CD4-positive, alpha-beta T cell treated with Interleukin-15 for 4 hours (primary cell): ENCODE measurements at regions not wholly inside any gene's neighbourhood (a gene's known extent, or its start where the extent isn't known, plus 50 kb on each side); places are given as distances from the start of the nearest gene placed in this dataset.
"Not testable (repeated sequence)": the region's sequence is repeated elsewhere in the genome, so short reads cannot be mapped to it uniquely, and the experiment has no call there.

Experiments used
- DNase-seq: peaks from one replicate; pipeline ENCODE4 v3.0.0-alpha.2; 2020; ENCODE audit warnings: low spot score

GRCh38 chr15:62324382-62324781, 159.3 kb upstream of the C2CD4B start:
- DNase-seq: no peak

GRCh38 chr15:62325597-62325996, 160.5 kb upstream of the C2CD4B start:
- DNase-seq: no peak

- DNase-seq: no peak
Measured at GRCh38 chr15:62326460-62327011, 161.5 kb upstream of the C2CD4B start.

DNA sequence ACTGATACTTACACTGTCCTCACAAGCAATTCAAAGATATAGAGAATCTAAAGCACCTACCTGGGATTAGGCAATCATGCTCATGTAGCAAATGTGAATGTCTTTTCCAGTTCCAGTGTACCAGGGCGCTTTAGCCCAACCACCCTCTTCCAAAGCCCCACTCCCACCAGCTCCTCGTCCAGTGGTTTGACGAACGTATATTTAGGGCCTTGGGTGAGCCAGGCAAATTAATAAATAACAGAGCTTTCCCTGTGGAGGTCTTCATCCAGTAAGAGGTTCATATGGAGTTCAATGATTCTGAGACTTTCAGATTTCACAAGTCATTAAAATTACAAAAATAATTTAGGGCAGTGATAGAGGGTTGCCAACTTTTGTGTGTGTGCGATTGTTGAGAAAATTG, 162.3 kb upstream of the C2CD4B start:
- DNase-seq: no peak

- not testable (repeated sequence) for DNase-seq
Measured at GRCh38 chr15:62332472-62332871, 167.4 kb upstream of the C2CD4B start.

DNA sequence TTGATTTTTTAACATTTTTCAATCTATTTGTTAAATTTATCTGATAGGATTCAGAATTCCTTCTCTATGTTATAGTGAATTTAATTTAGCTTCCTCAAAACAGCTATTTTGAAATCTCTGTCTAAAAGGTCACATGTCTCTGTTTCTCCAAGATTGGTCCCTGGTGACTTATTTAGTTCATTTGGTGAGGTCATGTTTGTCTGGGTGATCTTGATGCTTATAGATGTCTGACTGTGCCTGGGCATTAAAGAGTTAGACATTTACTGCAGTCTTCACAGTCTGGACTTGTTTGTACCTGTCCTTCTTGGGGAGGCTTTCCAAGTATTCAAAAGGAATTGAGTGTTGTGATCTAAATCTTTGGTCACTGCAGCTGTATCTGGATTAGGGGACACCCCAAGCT, 169.5 kb upstream of the C2CD4B start:
- no peak for DNase-seq

- DNase-seq: no peak
Measured at GRCh38 chr15:62337934-62338333, 172.8 kb upstream of the C2CD4B start.

DNA sequence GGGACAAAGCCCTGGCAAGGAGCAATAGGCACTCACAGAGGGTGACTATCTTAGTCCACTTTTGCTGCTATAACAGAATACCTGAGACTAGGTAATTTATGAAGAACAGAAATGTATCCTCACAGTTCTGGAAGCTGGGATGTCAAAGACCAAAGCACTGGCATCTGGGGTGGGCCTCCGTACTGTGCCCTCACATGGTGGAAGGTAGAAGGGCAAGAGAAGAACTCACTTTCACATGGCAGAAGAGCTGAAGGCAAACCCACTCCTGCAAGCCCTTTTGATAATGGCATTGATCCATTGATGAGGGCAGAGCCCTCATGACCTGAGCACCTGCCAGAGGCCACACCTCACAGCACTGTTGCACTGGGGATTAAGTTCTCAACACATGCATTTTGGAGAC, 173.4 kb upstream of the C2CD4B start:
- no peak for DNase-seq

- no peak for DNase-seq
Measured at GRCh38 chr15:62342959-62343358, 177.9 kb upstream of the C2CD4B start.

DNA sequence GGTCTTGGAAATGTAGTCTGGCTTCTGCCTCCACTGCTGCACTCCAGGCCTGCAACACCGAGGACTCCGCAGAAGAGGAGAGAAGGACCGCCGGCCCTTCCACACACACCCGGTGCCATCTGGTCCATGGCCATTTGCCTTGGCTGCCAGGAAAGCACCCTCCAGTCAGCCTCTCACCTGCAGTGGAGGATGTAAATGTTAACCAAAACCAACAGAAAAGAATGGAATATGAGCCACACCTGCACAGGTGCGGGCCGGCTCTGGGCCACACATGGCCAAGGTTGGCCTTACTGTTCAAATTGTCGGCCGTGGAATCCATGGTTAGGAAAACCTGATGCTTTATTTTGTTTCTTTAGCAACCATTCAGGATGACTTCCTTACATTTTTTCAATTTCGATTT, 178.3 kb upstream of the C2CD4B start:
- DNase-seq: no peak

DNA sequence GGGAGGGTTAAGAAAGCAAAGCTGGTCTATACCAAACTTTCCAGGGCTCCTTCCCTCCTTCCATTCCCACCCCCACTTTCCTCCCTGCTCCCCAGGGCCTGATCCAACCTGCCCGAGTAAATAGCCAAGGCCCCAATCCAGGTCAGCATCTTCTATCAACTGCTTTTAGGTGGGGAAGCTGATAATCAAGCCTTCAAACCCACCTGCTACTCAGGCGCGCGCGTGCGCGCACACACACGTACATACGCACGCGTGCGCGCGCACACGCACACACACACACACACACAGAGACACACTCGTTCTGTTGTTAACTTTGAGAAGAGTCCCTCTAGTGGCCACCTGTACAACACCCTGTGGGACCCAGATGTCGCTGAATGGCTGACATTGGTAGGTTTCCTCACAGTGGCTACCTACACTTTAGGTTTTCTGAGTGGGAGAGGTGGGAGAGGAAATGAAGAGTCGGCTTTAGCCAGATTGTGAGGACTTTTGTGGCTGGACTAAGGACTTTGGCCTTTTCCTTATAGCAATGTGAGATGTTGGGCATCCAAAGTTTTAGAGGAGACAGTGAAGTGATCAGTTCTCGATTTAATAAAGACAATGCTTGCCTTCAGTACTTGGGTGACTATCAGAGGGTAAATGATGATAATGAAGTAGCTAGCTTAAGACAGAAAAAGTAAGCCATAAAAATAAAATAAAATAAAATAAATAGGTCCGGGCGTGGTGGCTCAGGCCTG, 179.9 kb upstream of the C2CD4B start:
- peak; percentile 55 for DNase-seq

DNA sequence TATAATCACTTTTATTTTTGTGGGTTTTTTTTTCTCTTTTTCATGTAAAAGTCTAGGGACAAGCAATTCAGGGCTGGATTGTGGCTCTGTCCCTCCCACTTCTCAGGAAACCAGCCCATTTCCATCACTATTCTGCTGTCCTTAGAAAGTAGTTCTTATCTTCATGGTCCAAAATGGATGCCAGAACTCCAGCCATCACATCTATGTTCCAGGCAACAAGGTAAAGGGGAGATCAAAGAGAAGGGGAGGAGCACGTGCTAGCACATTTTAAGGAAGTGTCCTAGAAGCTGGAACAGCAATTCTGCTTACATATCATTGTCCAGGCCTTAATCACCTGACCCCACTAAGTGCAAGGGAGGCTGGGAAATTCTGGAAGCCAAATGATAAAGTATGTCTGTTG, 181.1 kb upstream of the C2CD4B start:
- no peak for DNase-seq

GRCh38 chr15:62348118-62348517, 183.0 kb upstream of the C2CD4B start:
- DNase-seq: no peak

- no peak for DNase-seq
Measured at GRCh38 chr15:62348623-62349022, 183.5 kb upstream of the C2CD4B start.

- no peak for DNase-seq
Measured at GRCh38 chr15:62352817-62353216, 187.7 kb upstream of the C2CD4B start.

DNA sequence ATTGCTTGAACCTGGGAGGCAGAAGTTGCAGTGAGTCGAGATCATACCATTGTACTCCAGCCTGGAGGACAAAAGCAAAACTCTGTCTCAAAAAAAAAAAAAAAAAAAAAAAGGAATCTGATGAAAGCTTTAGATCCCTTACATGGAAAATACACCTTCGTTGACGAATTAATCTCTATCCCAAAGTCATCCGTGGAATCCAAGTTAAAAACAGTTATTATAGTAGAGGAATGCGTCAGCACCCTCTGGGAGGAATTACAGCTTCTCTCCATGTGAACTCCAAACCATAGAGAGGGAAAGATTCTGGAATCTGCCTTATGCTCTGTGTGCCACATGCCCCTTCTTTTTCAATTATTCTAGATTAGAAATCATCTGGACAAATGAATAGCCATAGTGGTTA, 192.3 kb upstream of the C2CD4B start:
- DNase-seq: no peak

DNA sequence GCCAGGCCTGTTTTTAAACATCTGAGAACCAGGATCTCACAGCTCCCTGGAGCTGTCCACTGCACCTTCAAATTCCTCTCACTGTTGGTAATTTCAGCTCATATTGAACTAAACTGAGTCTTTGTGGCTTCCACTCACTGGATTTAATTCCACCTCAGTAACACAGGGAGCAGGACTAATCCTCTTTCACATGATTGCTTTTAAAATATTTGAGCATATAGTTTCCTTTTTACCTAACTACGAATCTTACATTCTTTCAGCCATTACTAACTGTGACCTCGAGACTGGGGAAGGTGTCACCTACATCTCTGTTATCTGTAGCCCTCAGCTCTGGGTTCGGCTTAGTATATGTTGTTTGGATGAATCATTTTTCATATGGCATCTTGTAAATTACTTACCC, 194.3 kb upstream of the C2CD4B start:
- DNase-seq: no peak

GRCh38 chr15:62360332-62361097, 195.4 kb upstream of the C2CD4B start:
- no peak for DNase-seq

DNA sequence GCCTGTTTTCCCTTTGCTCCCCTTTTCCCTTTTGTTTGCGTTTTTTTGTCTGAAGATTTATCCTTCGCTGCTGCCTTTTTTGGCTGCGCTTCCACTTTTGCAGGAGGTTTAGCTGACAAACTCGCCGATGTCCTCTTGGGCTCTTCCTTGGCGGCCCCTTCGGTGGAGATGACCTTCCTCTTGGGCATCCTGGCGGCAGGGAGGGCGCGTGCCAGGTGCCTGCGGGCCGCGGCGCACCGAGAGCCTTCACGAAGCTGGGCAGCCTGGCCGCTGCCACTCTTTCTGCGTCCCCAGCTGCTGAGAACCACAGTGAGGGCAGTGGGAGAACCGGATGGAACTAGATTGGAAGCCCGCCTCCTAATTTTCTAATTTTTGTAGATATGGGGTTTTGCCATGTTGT, 197.1 kb upstream of the C2CD4B start:
- DNase-seq: no peak

- DNase-seq: no peak
Measured at GRCh38 chr15:62362608-62363007, 197.5 kb upstream of the C2CD4B start.

GRCh38 chr15:62363913-62364312, 198.8 kb upstream of the C2CD4B start:
- DNase-seq: no peak

- DNase-seq: no peak
Measured at GRCh38 chr15:62365795-62366442, 200.8 kb upstream of the C2CD4B start.

GRCh38 chr15:62369454-62369853, 204.4 kb upstream of the C2CD4B start:
- DNase-seq: no peak
